OCI-LY3 (cell line): ENCODE measurements at regions not wholly inside any gene's neighbourhood (a gene's known extent, or its start where the extent isn't known, plus 50 kb on each side); places are given as distances from the start of the nearest gene placed in this dataset.

Experiments
- EZH2phosphoT487 ChIP-seq: fragments of 200-600 bp; shearing (Covaris generic); IDR thresholded peaks from 2 replicates; pipeline ENCODE4 v1.6.1; 2018; ENCODE audit warnings: antibody characterized with exemption, mixed run types, low read depth
- TF ChIP-seq, protein P1 (sequence below): fragments of 200-600, 300-600 bp; sonication (generic); IDR thresholded peaks from 2 replicates; pipeline ENCODE4 v1.5.1; 2014; ENCODE audit warnings: antibody characterized with exemption, low read length, low read depth

- TF ChIP-seq, protein P1, sequence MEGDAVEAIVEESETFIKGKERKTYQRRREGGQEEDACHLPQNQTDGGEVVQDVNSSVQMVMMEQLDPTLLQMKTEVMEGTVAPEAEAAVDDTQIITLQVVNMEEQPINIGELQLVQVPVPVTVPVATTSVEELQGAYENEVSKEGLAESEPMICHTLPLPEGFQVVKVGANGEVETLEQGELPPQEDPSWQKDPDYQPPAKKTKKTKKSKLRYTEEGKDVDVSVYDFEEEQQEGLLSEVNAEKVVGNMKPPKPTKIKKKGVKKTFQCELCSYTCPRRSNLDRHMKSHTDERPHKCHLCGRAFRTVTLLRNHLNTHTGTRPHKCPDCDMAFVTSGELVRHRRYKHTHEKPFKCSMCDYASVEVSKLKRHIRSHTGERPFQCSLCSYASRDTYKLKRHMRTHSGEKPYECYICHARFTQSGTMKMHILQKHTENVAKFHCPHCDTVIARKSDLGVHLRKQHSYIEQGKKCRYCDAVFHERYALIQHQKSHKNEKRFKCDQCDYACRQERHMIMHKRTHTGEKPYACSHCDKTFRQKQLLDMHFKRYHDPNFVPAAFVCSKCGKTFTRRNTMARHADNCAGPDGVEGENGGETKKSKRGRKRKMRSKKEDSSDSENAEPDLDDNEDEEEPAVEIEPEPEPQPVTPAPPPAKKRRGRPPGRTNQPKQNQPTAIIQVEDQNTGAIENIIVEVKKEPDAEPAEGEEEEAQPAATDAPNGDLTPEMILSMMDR: no peak
- TF ChIP-seq EZH2phosphoT487: no peak
Measured at GRCh38 chr6:1496836-1497760, 107.7 kb downstream of the FOXF2 start.
